OCI-LY1 (cell line): ENCODE measurements at regions not wholly inside any gene's neighbourhood (a gene's known extent, or its start where the extent isn't known, plus 50 kb on each side); places are given as distances from the start of the nearest gene placed in this dataset.

Source experiments
- H2AFZ ChIP-seq: fragments of 200-600 bp; sonication (generic), shearing (Covaris generic); 2 replicates; pipeline ENCODE4 v1.6.0; 2014; ENCODE audit warnings: antibody characterized with exemption, mild to moderate bottlenecking, low read length
- H3F3A ChIP-seq: fragments of 200-600 bp; sonication (generic), shearing (Covaris generic); 2 replicates; pipeline ENCODE4 v1.6.0; 2014; ENCODE audit warnings: mild to moderate bottlenecking, antibody characterized with exemption, low read length, moderate library complexity; ENCODE audit not compliant: insufficient read depth
- H3K27ac ChIP-seq: fragments of 200-600 bp; sonication (generic); 2 replicates; pipeline ENCODE4 v1.5.1; 2014; ENCODE audit warnings: low read length, mixed run types, mild to moderate bottlenecking, low read depth; ENCODE audit not compliant: poor library complexity, severe bottlenecking
- H3K27me3 ChIP-seq: fragments of 200-600 bp; sonication (generic); 2 replicates; pipeline ENCODE4 v1.6.0; 2014; ENCODE audit warnings: antibody characterized with exemption, mild to moderate bottlenecking, low read length, moderate library complexity; ENCODE audit not compliant: insufficient read depth
- H3K36me3 ChIP-seq: fragments of 200-600 bp; sonication (generic); 2 replicates; pipeline ENCODE4 v1.6.1; 2014; ENCODE audit warnings: mild to moderate bottlenecking, antibody characterized with exemption, low read length, moderate library complexity, mixed read lengths; ENCODE audit not compliant: insufficient read depth
- H3K4me1 ChIP-seq: fragments of 200-600 bp; sonication (generic); 2 replicates; pipeline ENCODE4 v1.5.1; 2014; ENCODE audit warnings: mild to moderate bottlenecking, low read length, moderate library complexity; ENCODE audit not compliant: insufficient read depth, severe bottlenecking
- H3K4me2 ChIP-seq: fragments of 200-600 bp; sonication (generic), shearing (Covaris generic); 2 replicates; pipeline ENCODE4 v1.6.1; 2014; ENCODE audit warnings: low read length
- H3K4me3 ChIP-seq: fragments of 200-600 bp; sonication (generic); 2 replicates; pipeline ENCODE4 v1.5.1; 2014; ENCODE audit warnings: low read length, low read depth, mild to moderate bottlenecking, mixed read lengths; ENCODE audit not compliant: poor library complexity, severe bottlenecking
- H3K79me2 ChIP-seq: fragments of 200-600 bp; shearing (Covaris generic); 2 replicates; pipeline ENCODE4 v1.6.1; 2016; ENCODE audit warnings: mixed run types, low read length, mixed read lengths; ENCODE audit not compliant: insufficient read depth
- H3K9ac ChIP-seq: fragments of 200-600 bp; sonication (generic), shearing (Covaris generic); 2 replicates; pipeline ENCODE4 v1.6.1; 2014; ENCODE audit warnings: mild to moderate bottlenecking, low read length, mixed read lengths
- H3K9me2 ChIP-seq: fragments of 200-600 bp; sonication (generic), shearing (Covaris generic); 2 replicates; pipeline ENCODE4 v1.6.1; 2014; ENCODE audit warnings: low read depth, mild to moderate bottlenecking, low read length, mixed read lengths
- H3K9me3 ChIP-seq: fragments of 200-600 bp; shearing (Covaris generic); 2 replicates; pipeline ENCODE4 v1.6.1; 2014; ENCODE audit warnings: low read length, mixed read lengths
- H4K20me1 ChIP-seq: fragments of 200-600 bp; sonication (generic), shearing (Covaris generic); 2 replicates; pipeline ENCODE4 v1.6.0; 2016; ENCODE audit warnings: mild to moderate bottlenecking, low read length; ENCODE audit not compliant: insufficient read depth
- EZH2 ChIP-seq: fragments of 200-600 bp; sonication (generic), shearing (Covaris generic); IDR thresholded peaks from 2 replicates; pipeline ENCODE4 v1.8.0; 2017; ENCODE audit warnings: borderline replicate concordance, mixed run types, mild to moderate bottlenecking, antibody characterized with exemption, low read length, moderate library complexity, mixed read lengths
- TF ChIP-seq, protein P1 (sequence below): fragments of 200-600 bp; sonication (generic), shearing (Covaris generic); IDR thresholded peaks from 2 replicates; pipeline ENCODE4 v1.5.1; 2017; ENCODE audit warnings: mild to moderate bottlenecking, antibody characterized with exemption, low read length, moderate library complexity, mixed read lengths

- no peak for TF ChIP-seq EZH2
- TF ChIP-seq, protein P1, sequence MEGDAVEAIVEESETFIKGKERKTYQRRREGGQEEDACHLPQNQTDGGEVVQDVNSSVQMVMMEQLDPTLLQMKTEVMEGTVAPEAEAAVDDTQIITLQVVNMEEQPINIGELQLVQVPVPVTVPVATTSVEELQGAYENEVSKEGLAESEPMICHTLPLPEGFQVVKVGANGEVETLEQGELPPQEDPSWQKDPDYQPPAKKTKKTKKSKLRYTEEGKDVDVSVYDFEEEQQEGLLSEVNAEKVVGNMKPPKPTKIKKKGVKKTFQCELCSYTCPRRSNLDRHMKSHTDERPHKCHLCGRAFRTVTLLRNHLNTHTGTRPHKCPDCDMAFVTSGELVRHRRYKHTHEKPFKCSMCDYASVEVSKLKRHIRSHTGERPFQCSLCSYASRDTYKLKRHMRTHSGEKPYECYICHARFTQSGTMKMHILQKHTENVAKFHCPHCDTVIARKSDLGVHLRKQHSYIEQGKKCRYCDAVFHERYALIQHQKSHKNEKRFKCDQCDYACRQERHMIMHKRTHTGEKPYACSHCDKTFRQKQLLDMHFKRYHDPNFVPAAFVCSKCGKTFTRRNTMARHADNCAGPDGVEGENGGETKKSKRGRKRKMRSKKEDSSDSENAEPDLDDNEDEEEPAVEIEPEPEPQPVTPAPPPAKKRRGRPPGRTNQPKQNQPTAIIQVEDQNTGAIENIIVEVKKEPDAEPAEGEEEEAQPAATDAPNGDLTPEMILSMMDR = no peak
- H3F3A ChIP-seq = no peaks in the 10 kb centered on the region
These were observed 562.8 kb downstream of the ADCYAP1 start for GRCh38 chr18:1467461-1467964.

GRCh38 chr18:1468550-1468949, 563.9 kb downstream of the ADCYAP1 start:
- Histone ChIP-seq H3K9me3 (no peaks in the 10 kb centered on the region), H3K36me3 (no peaks in the 10 kb centered on the region), H2AFZ (no peak overlapping the region), H3K27me3 (no peaks in the 10 kb centered on the region), H3K4me3 (no peak overlapping the region), H3K79me2 (no peaks in the 10 kb centered on the region), H3K4me1 (no peaks in the 10 kb centered on the region), H3K9ac (no peak overlapping the region), H4K20me1 (no peaks in the 10 kb centered on the region), H3K27ac (no peak overlapping the region), H3F3A (no peaks in the 10 kb centered on the region), H3K4me2 (no peak overlapping the region), H3K9me2 (no peaks in the 10 kb centered on the region)
- no peak for TF ChIP-seq EZH2
- TF ChIP-seq, protein P1 = no peak

More at GRCh38 chr18:1467461-1467964, 562.8 kb downstream of the ADCYAP1 start:
- H3K27ac ChIP-seq = no peak overlapping the region
- H3K4me2 ChIP-seq = no peak overlapping the region
- H3K27me3 ChIP-seq = no peaks in the 10 kb centered on the region
- H2AFZ ChIP-seq = no peak overlapping the region
- no peak overlapping the region for H3K4me3 ChIP-seq
- no peaks in the 10 kb centered on the region for H3K4me1 ChIP-seq
- no peaks in the 10 kb centered on the region for H3K79me2 ChIP-seq
- H4K20me1 ChIP-seq = no peaks in the 10 kb centered on the region
- no peak overlapping the region for H3K9ac ChIP-seq
- H3K9me2 ChIP-seq = no peaks in the 10 kb centered on the region
- H3K36me3 ChIP-seq = no peaks in the 10 kb centered on the region
- H3K9me3 ChIP-seq = no peaks in the 10 kb centered on the region

GRCh38 chr18:1475867-1476266, 571.2 kb downstream of the ADCYAP1 start:
- Histone ChIP-seq H3K79me2 (no peaks in the 10 kb centered on the region), H4K20me1 (no peaks in the 10 kb centered on the region), H3K4me1 (no peaks in the 10 kb centered on the region), H3F3A (no peaks in the 10 kb centered on the region), H2AFZ (no peak overlapping the region), H3K9me3 (no peaks in the 10 kb centered on the region), H3K4me2 (no peak overlapping the region), H3K4me3 (no peak overlapping the region), H3K36me3 (no peaks in the 10 kb centered on the region), H3K27me3 (no peaks in the 10 kb centered on the region), H3K9me2 (no peaks in the 10 kb centered on the region), H3K27ac (no peak overlapping the region), H3K9ac (no peak overlapping the region)
- TF ChIP-seq, protein P1 = no peak
- TF ChIP-seq EZH2 = no peak
